GM08714 (cell line): ENCODE measurements at regions not wholly inside any gene's neighbourhood (a gene's known extent, or its start where the extent isn't known, plus 50 kb on each side); places are given as distances from the start of the nearest gene placed in this dataset.
"Not testable (repeated sequence)": the region's sequence is repeated elsewhere in the genome, so short reads cannot be mapped to it uniquely, and the experiment has no call there.

Experiments used
- H3K4me3 ChIP-seq: fragments of 200-500 bp; sonication (Bioruptor generic); 2 replicates; pipeline ENCODE4 v1.5.1; 2014; ENCODE audit warnings: mild to moderate bottlenecking, low read length, inconsistent platforms
- ZNF274 ChIP-seq: IDR thresholded peaks from 2 replicates; pipeline ENCODE4 v1.6.1; 2012; ENCODE audit warnings: mild to moderate bottlenecking, low read depth, low read length

- no peak for TF ChIP-seq ZNF274
- no peak overlapping the region for H3K4me3 ChIP-seq
These were observed 71.2 kb upstream of the ABCA1 start for GRCh38 chr9:104999136-104999535.

GRCh38 chr9:105000529-105000928 lies 72.6 kb upstream of the ABCA1 start:
- H3K4me3 ChIP-seq: not testable (repeated sequence)

GRCh38 chr9:105004466-105005090 lies 76.6 kb upstream of the ABCA1 start:
- TF ChIP-seq ZNF274: no peak
- H3K4me3 ChIP-seq: no peak overlapping the region

- TF ChIP-seq ZNF274: no peak
These were observed 77.2 kb upstream of the ABCA1 start for GRCh38 chr9:105005186-105005585.

GRCh38 chr9:105006514-105006913 lies 78.6 kb upstream of the ABCA1 start:
- no peak for TF ChIP-seq ZNF274
- H3K4me3 ChIP-seq: no peak overlapping the region

More at GRCh38 chr9:105005186-105005585, 77.2 kb upstream of the ABCA1 start:
- H3K4me3 ChIP-seq: no peak overlapping the region

GRCh38 chr9:105007143-105007542 lies 79.2 kb upstream of the ABCA1 start:
- no peak for TF ChIP-seq ZNF274
- H3K4me3 ChIP-seq: no peak overlapping the region

GRCh38 chr9:105010089-105010488 lies 82.1 kb upstream of the ABCA1 start:
- not testable (repeated sequence) for H3K4me3 ChIP-seq

- H3K4me3 ChIP-seq: no peak overlapping the region
- no peak for TF ChIP-seq ZNF274
These were observed 94.0 kb upstream of the ABCA1 start for GRCh38 chr9:105021917-105022316.

- H3K4me3 ChIP-seq: not testable (repeated sequence)
These were observed 94.6 kb upstream of the ABCA1 start for GRCh38 chr9:105022545-105022944.

- no peak overlapping the region for H3K4me3 ChIP-seq
- no peak for TF ChIP-seq ZNF274
These were observed 95.8 kb upstream of the ABCA1 start for GRCh38 chr9:105023788-105024187.

- TF ChIP-seq ZNF274: no peak
- H3K4me3 ChIP-seq: no peak overlapping the region
These were observed 96.6 kb upstream of the ABCA1 start for GRCh38 chr9:105024529-105024928.

- H3K4me3 ChIP-seq: no peak overlapping the region
- no peak for TF ChIP-seq ZNF274
These were observed 98.5 kb upstream of the ABCA1 start for GRCh38 chr9:105026451-105026850.

- no peak for TF ChIP-seq ZNF274
- no peak overlapping the region for H3K4me3 ChIP-seq
These were observed 99.1 kb upstream of the ABCA1 start for GRCh38 chr9:105027084-105027483.

- no peak for TF ChIP-seq ZNF274
- H3K4me3 ChIP-seq: no peak overlapping the region
These were observed 102.3 kb upstream of the ABCA1 start for GRCh38 chr9:105030285-105030684.

GRCh38 chr9:105037139-105037538 lies 109.2 kb upstream of the ABCA1 start:
- no peak for TF ChIP-seq ZNF274
- H3K4me3 ChIP-seq: no peak overlapping the region

GRCh38 chr9:105038051-105038450 lies 110.1 kb upstream of the ABCA1 start:
- H3K4me3 ChIP-seq: no peak overlapping the region
- TF ChIP-seq ZNF274: no peak
